Keratinocyte (primary cell): ENCODE measurements at regions not wholly inside any gene's neighbourhood (a gene's known extent, or its start where the extent isn't known, plus 50 kb on each side); places are given as distances from the start of the nearest gene placed in this dataset.

Source experiments
- DNase-seq: peaks from one replicate; pipeline ENCODE4 v3.0.0-alpha.2; 2011; ENCODE audit warnings: low read depth, missing footprints, low spot score
- FAIRE-seq: peaks from 2 replicates; lab custom pipeline; 2011; peaks lifted over from hg19 to GRCh38; lab: Jason Lieb, UNC
- H2AFZ ChIP-seq: 2 replicates; pipeline ENCODE4 v1.6.0; 2012; ENCODE audit warnings: low read length, control low read depth, inconsistent platforms; ENCODE audit not compliant: control insufficient read depth
- H3K27ac ChIP-seq: 2 replicates; pipeline ENCODE4 v1.5.1; 2011; ENCODE audit warnings: low read length; ENCODE audit not compliant: control insufficient read depth, insufficient read depth
- H3K27me3 ChIP-seq: 3 replicates; pipeline ENCODE4 v1.6.0; 2011; ENCODE audit warnings: low read length; ENCODE audit not compliant: control insufficient read depth, insufficient read depth; ENCODE audit errors: extremely low read depth
- H3K36me3 ChIP-seq, 2 experiments: 2 replicates in 1 of 2; 3 replicates in 1 of 2; pipeline ENCODE4 v1.5.1; 2011; ENCODE audit warnings: low read length in 2 of 2, mild to moderate bottlenecking in 1 of 2; ENCODE audit not compliant: control insufficient read depth in 2 of 2, insufficient read depth in 2 of 2; ENCODE audit errors: extremely low read depth in 1 of 2
- H3K4me1 ChIP-seq: 3 replicates; pipeline ENCODE4 v1.5.1; 2011; ENCODE audit warnings: low read length; ENCODE audit not compliant: control insufficient read depth, insufficient read depth; ENCODE audit errors: extremely low read depth
- H3K4me2 ChIP-seq: 3 replicates; pipeline ENCODE4 v1.6.0; 2011; ENCODE audit warnings: low read depth, low read length; ENCODE audit not compliant: control insufficient read depth, insufficient read depth; ENCODE audit errors: extremely low read depth
- H3K4me3 ChIP-seq, 3 experiments: fragments of 200-600 bp in 1 of 3; sonication (generic) in 1 of 3; 2 replicates in 2 of 3; 3 replicates in 1 of 3; pipeline ENCODE4 v1.5.1; 2011 to 2016; ENCODE audit warnings: low read length in 3 of 3, mild to moderate bottlenecking in 3 of 3, control low read depth in 2 of 3, inconsistent platforms in 1 of 3, low read depth in 1 of 3, mixed read lengths in 1 of 3, mixed run types in 1 of 3, moderate library complexity in 1 of 3; ENCODE audit not compliant: control insufficient read depth in 2 of 3, insufficient read depth in 2 of 3; ENCODE audit errors: extremely low read depth in 1 of 3
- H3K79me2 ChIP-seq: 2 replicates; pipeline ENCODE4 v1.6.0; 2012; ENCODE audit warnings: low read length; ENCODE audit not compliant: control insufficient read depth, insufficient read depth
- H3K9ac ChIP-seq: 3 replicates; pipeline ENCODE4 v1.6.0; 2011; ENCODE audit warnings: low read length; ENCODE audit not compliant: control insufficient read depth, insufficient read depth; ENCODE audit errors: extremely low read depth
- H3K9me1 ChIP-seq: 3 replicates; pipeline ENCODE4 v1.6.0; 2011; ENCODE audit warnings: low read length; ENCODE audit not compliant: control insufficient read depth, insufficient read depth; ENCODE audit errors: extremely low read depth
- H3K9me3 ChIP-seq: 2 replicates; pipeline ENCODE4 v1.5.1; 2012; ENCODE audit warnings: low read depth, low read length; ENCODE audit not compliant: control insufficient read depth
- H4K20me1 ChIP-seq: 3 replicates; pipeline ENCODE4 v1.6.0; 2011; ENCODE audit warnings: low read length; ENCODE audit not compliant: control insufficient read depth, insufficient read depth; ENCODE audit errors: extremely low read depth
- EZH2 ChIP-seq: IDR thresholded peaks from one replicate; pipeline ENCODE4 v1.6.1; 2012; ENCODE audit warnings: inconsistent platforms, mild to moderate bottlenecking, low read length, moderate library complexity
- dilution Hi-C: fragments of 300-500 bp; cut with MboI; formaldehyde crosslinking; loops from one replicate; pipeline ENCODE4 v1.7.0; 2020; ENCODE audit warnings: low sequenced_read_pairs; ENCODE audit not compliant: extremely low pct_ligation_motif_present
- TF ChIP-seq, protein P1 (sequence below), 3 experiments: IDR thresholded peaks in 1 of 3; conservative IDR thresholded peaks in 1 of 3; optimal IDR thresholded peaks in 1 of 3; 2 replicates in 2 of 3; 3 replicates in 1 of 3; pipeline versions ENCODE3 to v1.5.1; 2011; ENCODE audit warnings: low read length in 3 of 3, mild to moderate bottlenecking in 3 of 3, moderate library complexity in 2 of 3, control low read depth in 1 of 3, inconsistent platforms in 1 of 3; ENCODE audit not compliant: insufficient read depth in 2 of 3; ENCODE audit errors: extremely low read depth in 1 of 3

DNA sequence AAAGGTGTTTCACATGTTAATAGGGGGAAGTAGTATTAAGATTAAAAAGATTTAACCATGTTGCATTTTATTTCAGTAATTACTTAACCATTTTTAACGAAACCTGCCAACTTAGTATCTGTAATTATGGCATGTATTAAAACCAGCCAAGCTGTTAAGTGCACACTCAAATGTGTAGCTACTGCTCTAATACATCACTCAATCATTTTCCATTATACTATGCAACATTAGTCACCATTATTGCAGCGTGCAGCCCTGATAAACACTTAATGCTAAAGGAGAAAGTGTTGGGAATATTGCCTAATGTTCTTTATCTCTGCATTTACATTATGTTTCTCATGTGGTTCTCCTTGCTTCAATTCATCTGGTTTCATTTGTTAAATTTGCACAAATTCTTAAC, 745.9 kb upstream of the FAM98A start:
- H3K9me1 ChIP-seq, result no peaks in the 10 kb centered on the region
- dilution Hi-C loops, result no loop called here
- FAIRE-seq, result no peak
- H4K20me1 ChIP-seq, result no peaks in the 10 kb centered on the region
- no peaks in the 10 kb centered on the region for H3K36me3 ChIP-seq
- H2AFZ ChIP-seq, result no peak overlapping the region
- H3K9ac ChIP-seq, result no peak overlapping the region
- no peak overlapping the region for H3K4me3 ChIP-seq
- no peak overlapping the region for H3K27ac ChIP-seq
- TF ChIP-seq, protein P1, sequence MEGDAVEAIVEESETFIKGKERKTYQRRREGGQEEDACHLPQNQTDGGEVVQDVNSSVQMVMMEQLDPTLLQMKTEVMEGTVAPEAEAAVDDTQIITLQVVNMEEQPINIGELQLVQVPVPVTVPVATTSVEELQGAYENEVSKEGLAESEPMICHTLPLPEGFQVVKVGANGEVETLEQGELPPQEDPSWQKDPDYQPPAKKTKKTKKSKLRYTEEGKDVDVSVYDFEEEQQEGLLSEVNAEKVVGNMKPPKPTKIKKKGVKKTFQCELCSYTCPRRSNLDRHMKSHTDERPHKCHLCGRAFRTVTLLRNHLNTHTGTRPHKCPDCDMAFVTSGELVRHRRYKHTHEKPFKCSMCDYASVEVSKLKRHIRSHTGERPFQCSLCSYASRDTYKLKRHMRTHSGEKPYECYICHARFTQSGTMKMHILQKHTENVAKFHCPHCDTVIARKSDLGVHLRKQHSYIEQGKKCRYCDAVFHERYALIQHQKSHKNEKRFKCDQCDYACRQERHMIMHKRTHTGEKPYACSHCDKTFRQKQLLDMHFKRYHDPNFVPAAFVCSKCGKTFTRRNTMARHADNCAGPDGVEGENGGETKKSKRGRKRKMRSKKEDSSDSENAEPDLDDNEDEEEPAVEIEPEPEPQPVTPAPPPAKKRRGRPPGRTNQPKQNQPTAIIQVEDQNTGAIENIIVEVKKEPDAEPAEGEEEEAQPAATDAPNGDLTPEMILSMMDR (optimal IDR thresholded peaks at IDR 0.05 in 1 of 3, IDR thresholded peaks at IDR 0.05 in 1 of 3, conservative IDR thresholded peaks at IDR 0.05 in 1 of 3; ENCODE audit: extremely low read depth in 1 of 3, insufficient read depth in 2 of 3, low read length in 3 of 3), result no peak
- TF ChIP-seq EZH2, result no peak
- no peaks in the 10 kb centered on the region for H3K9me3 ChIP-seq
- no peak overlapping the region for H3K4me2 ChIP-seq
- DNase-seq, result no peak
- H3K4me1 ChIP-seq, result no peaks in the 10 kb centered on the region
- no peaks in the 10 kb centered on the region for H3K79me2 ChIP-seq
- no peaks in the 10 kb centered on the region for H3K27me3 ChIP-seq

DNA sequence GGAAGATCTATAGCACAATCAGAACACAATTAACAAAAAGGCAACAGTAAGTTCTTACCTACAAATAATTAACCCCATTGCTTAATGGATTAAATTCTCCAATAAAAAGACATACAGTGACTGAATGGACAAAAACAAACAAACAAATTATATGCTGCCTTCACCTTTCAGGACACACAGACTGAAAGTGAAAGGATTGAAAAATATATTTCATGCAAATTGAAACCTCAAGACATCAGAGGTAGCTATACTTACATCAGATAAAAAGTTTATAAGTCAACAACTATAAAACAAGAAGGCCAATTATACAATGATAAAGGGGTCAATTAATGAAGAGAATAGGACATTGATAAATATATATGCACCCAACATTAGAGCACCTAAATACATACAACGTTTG, 741.2 kb upstream of the FAM98A start:
- Histone ChIP-seq H3K4me3 (no peak overlapping the region), H3K9me3 (no peaks in the 10 kb centered on the region), H3K4me1 (no peaks in the 10 kb centered on the region), H2AFZ (no peak overlapping the region), H3K4me2 (no peak overlapping the region), H3K79me2 (no peaks in the 10 kb centered on the region), H3K9ac (no peak overlapping the region), H3K27me3 (no peaks in the 10 kb centered on the region), H4K20me1 (no peaks in the 10 kb centered on the region), H3K36me3 (no peaks in the 10 kb centered on the region), H3K27ac (no peak overlapping the region), H3K9me1 (no peaks in the 10 kb centered on the region)
- dilution Hi-C loops, result no loop called here
- no peak for TF ChIP-seq EZH2
- TF ChIP-seq, protein P1 (optimal IDR thresholded peaks at IDR 0.05 in 1 of 3, IDR thresholded peaks at IDR 0.05 in 1 of 3, conservative IDR thresholded peaks at IDR 0.05 in 1 of 3; ENCODE audit: extremely low read depth in 1 of 3, insufficient read depth in 2 of 3, low read length in 3 of 3), result no peak
- no peak for FAIRE-seq
- DNase-seq, result no peak
